ENCODE measurements at regions not wholly inside any gene's neighbourhood (a gene's known extent, or its start where the extent isn't known, plus 50 kb on each side); places are given as distances from the start of the nearest gene placed in this dataset.
"Not testable (repeated sequence)": the region's sequence is repeated elsewhere in the genome, so short reads cannot be mapped to it uniquely, and the experiment has no call there.

DNA sequence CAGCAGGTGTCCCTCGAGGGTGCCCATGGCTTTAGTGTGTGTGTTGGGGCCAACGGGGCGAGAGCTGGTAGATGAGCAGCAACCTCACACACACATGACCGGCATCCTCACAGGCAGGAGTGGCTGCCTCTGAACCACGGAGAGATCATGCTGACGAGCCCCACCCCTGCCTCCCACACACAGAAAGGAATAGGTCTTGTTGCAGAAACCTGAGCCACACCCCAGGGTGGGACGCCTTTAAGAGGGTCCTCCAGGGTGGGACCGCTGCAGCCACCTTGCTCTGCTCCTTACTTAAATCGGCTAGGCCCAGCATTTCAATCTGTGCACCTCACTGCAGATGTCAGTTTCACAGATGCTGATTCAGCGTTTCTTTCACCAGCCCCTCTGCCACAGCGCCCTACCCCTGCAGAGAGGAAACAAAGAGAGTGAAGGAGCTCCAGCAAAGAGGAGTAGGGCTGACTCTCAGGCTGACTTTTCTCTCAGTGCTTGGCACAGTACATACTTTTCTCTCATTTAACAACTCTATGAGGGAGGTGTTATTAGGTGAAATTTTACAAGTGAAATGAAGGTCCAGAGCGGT, 61.2 kb upstream of the EPHB3 start:
- Histone ChIP-seq H3K9me3 (peaks cover 0 to 9% of the 10 kb centered on the region in 2 donors), H3K4me3 (no peak overlapping the region), H3K36me3 (no peaks in the 10 kb centered on the region), H3K4me1 (no peaks in the 10 kb centered on the region), H3K27ac (no peak overlapping the region), H3K27me3 (peaks cover 0 to 11% of the 10 kb centered on the region in 2 donors)
- no peak for DNase-seq (ENCODE audit: low spot score in 2 of 2)
- TF ChIP-seq POLR2A (IDR thresholded peaks at IDR 0.05) (no peak), POLR2AphosphoS5 (IDR thresholded peaks at IDR 0.05) (no peak)
- TF ChIP-seq, protein P1, sequence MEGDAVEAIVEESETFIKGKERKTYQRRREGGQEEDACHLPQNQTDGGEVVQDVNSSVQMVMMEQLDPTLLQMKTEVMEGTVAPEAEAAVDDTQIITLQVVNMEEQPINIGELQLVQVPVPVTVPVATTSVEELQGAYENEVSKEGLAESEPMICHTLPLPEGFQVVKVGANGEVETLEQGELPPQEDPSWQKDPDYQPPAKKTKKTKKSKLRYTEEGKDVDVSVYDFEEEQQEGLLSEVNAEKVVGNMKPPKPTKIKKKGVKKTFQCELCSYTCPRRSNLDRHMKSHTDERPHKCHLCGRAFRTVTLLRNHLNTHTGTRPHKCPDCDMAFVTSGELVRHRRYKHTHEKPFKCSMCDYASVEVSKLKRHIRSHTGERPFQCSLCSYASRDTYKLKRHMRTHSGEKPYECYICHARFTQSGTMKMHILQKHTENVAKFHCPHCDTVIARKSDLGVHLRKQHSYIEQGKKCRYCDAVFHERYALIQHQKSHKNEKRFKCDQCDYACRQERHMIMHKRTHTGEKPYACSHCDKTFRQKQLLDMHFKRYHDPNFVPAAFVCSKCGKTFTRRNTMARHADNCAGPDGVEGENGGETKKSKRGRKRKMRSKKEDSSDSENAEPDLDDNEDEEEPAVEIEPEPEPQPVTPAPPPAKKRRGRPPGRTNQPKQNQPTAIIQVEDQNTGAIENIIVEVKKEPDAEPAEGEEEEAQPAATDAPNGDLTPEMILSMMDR (IDR thresholded peaks at IDR 0.05): no peak
- intact Hi-C loops (cut with DNase I; ENCODE audit: low total_unique reads): no loop called here

- intact Hi-C loops (cut with DNase I; ENCODE audit: low total_unique reads): no loop called here
Measured at GRCh38 chr3:184502123-184502667, 59.4 kb upstream of the EPHB3 start.

GRCh38 chr3:184502841-184503240, 58.7 kb upstream of the EPHB3 start:
- H3K36me3 ChIP-seq; H3K4me3 ChIP-seq; H3K4me1 ChIP-seq; DNase-seq (ENCODE audit: low spot score in 2 of 2); H3K27ac ChIP-seq; intact Hi-C loops (cut with DNase I; ENCODE audit: low total_unique reads); H3K9me3 ChIP-seq: not testable (repeated sequence)
- peaks cover 0 to 11% of the 10 kb centered on the region in 2 donors for H3K27me3 ChIP-seq

More at GRCh38 chr3:184502123-184502667, 59.4 kb upstream of the EPHB3 start:
- DNase-seq (ENCODE audit: low spot score in 2 of 2): no peak
- H3K36me3 ChIP-seq: no peaks in the 10 kb centered on the region
- TF ChIP-seq, protein P1 (IDR thresholded peaks at IDR 0.05): no peak
- no peak for TF ChIP-seq POLR2AphosphoS5 (IDR thresholded peaks at IDR 0.05)
- TF ChIP-seq POLR2A (IDR thresholded peaks at IDR 0.05): no peak
- peaks cover 0 to 11% of the 10 kb centered on the region in 2 donors for H3K27me3 ChIP-seq
- H3K4me3 ChIP-seq: no peak overlapping the region
- no peak overlapping the region for H3K27ac ChIP-seq
- peaks cover 0 to 9% of the 10 kb centered on the region in 2 donors for H3K9me3 ChIP-seq
- H3K4me1 ChIP-seq: no peaks in the 10 kb centered on the region

GRCh38 chr3:184503647-184504046, 57.9 kb upstream of the EPHB3 start:
- H3K27me3 ChIP-seq: peaks cover 0 to 11% of the 10 kb centered on the region in 2 donors
- TF ChIP-seq POLR2AphosphoS5 (IDR thresholded peaks at IDR 0.05) (no peak), POLR2A (IDR thresholded peaks at IDR 0.05) (no peak)
- TF ChIP-seq, protein P1 (IDR thresholded peaks at IDR 0.05): no peak
- peaks cover 0 to 9% of the 10 kb centered on the region in 2 donors for H3K9me3 ChIP-seq
- no peak for DNase-seq (ENCODE audit: low spot score in 2 of 2)
- H3K36me3 ChIP-seq: no peaks in the 10 kb centered on the region
- H3K4me1 ChIP-seq: no peaks in the 10 kb centered on the region
- no peak overlapping the region for H3K27ac ChIP-seq
- H3K4me3 ChIP-seq: no peak overlapping the region
- intact Hi-C loops (cut with DNase I; ENCODE audit: low total_unique reads): no loop called here

GRCh38 chr3:184505076-184505878, 56.3 kb upstream of the EPHB3 start:
- H3K9me3 ChIP-seq: peaks cover 0 to 9% of the 10 kb centered on the region in 2 donors
- TF ChIP-seq, protein P1 (IDR thresholded peaks at IDR 0.05): no peak
- TF ChIP-seq POLR2A (IDR thresholded peaks at IDR 0.05) (no peak), POLR2AphosphoS5 (IDR thresholded peaks at IDR 0.05) (no peak)
- H3K36me3 ChIP-seq: no peaks in the 10 kb centered on the region
- no peaks in the 10 kb centered on the region for H3K27me3 ChIP-seq
- DNase-seq (ENCODE audit: low spot score in 2 of 2): no peak
- H3K27ac ChIP-seq: no peak overlapping the region
- no peaks in the 10 kb centered on the region for H3K4me1 ChIP-seq
- no peak overlapping the region for H3K4me3 ChIP-seq
- intact Hi-C loops (cut with DNase I; ENCODE audit: low total_unique reads): no loop called here
